Activated T-cell treated with anti-CD3 and anti-CD28 coated beads for 24 hours (primary cell): ENCODE measurements at regions not wholly inside any gene's neighbourhood (a gene's known extent, or its start where the extent isn't known, plus 50 kb on each side); places are given as distances from the start of the nearest gene placed in this dataset.

Experiments
- DNase-seq: peaks from one replicate; pipeline ENCODE4 v3.0.0-alpha.2; 2020; ENCODE audit warnings: low read depth

GRCh38 chr6:153873541-153873940 lies 165.5 kb upstream of the OPRM1 start:
- no peak for DNase-seq

- DNase-seq = no peak
These were observed 166.1 kb upstream of the OPRM1 start for GRCh38 chr6:153872946-153873345.

GRCh38 chr6:153862927-153863326 lies 176.1 kb upstream of the OPRM1 start:
- DNase-seq = no peak

GRCh38 chr6:153862139-153862538 lies 176.9 kb upstream of the OPRM1 start:
- DNase-seq = no peak

GRCh38 chr6:153858529-153858928 lies 180.5 kb upstream of the OPRM1 start:
- DNase-seq = no peak

- DNase-seq = no peak
These were observed 182.1 kb upstream of the OPRM1 start for GRCh38 chr6:153856929-153857376.

- no peak for DNase-seq
These were observed 186.6 kb upstream of the OPRM1 start for GRCh38 chr6:153852481-153852880.

GRCh38 chr6:153852034-153852433 lies 187.0 kb upstream of the OPRM1 start:
- no peak for DNase-seq

- no peak for DNase-seq
These were observed 189.8 kb upstream of the OPRM1 start for GRCh38 chr6:153849072-153849779.

- DNase-seq = no peak
These were observed 195.6 kb upstream of the OPRM1 start for GRCh38 chr6:153843420-153843819.

GRCh38 chr6:153842491-153842890 lies 196.5 kb upstream of the OPRM1 start:
- no peak for DNase-seq

GRCh38 chr6:153840039-153840850 lies 198.8 kb upstream of the OPRM1 start:
- no peak for DNase-seq

- no peak for DNase-seq
These were observed 206.5 kb upstream of the OPRM1 start for GRCh38 chr6:153832543-153832942.

GRCh38 chr6:153831350-153832078 lies 207.5 kb upstream of the OPRM1 start:
- DNase-seq = no peak

- no peak for DNase-seq
These were observed 221.9 kb upstream of the OPRM1 start for GRCh38 chr6:153817173-153817572.

- no peak for DNase-seq
These were observed 222.7 kb upstream of the OPRM1 start for GRCh38 chr6:153816366-153816765.

GRCh38 chr6:153814136-153814535 lies 224.9 kb upstream of the OPRM1 start:
- DNase-seq = no peak

- DNase-seq = no peak
These were observed 234.2 kb upstream of the OPRM1 start for GRCh38 chr6:153804755-153805330.

GRCh38 chr6:153801917-153802316 lies 237.1 kb upstream of the OPRM1 start:
- no peak for DNase-seq

- DNase-seq = no peak
These were observed 238.4 kb upstream of the OPRM1 start for GRCh38 chr6:153800580-153801188.

- DNase-seq = no peak
These were observed 248.1 kb upstream of the OPRM1 start for GRCh38 chr6:153790876-153791473.

GRCh38 chr6:153790048-153790447 lies 249.0 kb upstream of the OPRM1 start:
- DNase-seq = no peak
